ENCODE measurements at regions not wholly inside any gene's neighbourhood (a gene's known extent, or its start where the extent isn't known, plus 50 kb on each side); places are given as distances from the start of the nearest gene placed in this dataset.
"Not testable (repeated sequence)": the region's sequence is repeated elsewhere in the genome, so short reads cannot be mapped to it uniquely, and the experiment has no call there.

DNA sequence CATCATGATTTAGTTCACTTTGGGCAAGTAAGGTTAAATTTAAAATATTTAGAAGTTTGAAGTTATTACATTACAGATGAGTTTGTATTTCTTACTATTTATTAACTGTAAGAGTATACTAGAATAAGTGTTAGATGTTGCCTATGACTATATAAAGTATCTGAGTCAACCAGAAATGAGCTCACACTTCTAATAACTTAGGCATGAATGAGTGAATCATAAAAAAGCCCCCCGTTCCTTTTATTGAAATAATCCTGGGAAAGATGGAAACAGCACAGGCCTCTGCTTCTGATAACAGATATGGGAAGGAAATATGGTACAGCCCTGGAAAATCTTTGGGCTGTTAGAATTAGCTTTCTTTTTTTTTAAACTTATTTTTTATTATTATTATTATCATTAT lies 66.6 kb upstream of the TGFBR2 start:
- no peaks in the 10 kb centered on the region for H3K27me3 Mint-ChIP-seq (ENCODE audit: insufficient read depth, low read depth, poor library complexity)

DNA sequence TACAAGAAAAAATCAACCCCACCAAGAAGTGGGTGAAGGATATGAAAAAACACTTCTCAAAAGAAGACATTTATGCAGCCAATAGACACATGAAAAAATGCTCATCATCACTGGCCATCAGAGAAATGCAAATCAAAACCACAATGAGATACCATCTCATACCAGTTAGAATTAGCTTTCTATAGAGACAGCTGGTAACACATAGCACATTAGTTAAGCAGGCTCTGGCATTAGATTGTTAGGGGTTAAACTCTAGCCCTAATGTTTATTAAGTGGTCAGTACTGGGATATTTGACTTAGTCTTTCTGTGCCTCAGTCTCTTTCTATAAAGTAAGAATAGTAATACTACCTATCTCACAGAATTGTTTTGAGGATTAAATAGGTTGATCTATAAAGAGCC lies 65.2 kb upstream of the TGFBR2 start:
- ATAC-seq; H3K27ac ChIP-seq (ENCODE audit: low read depth); H3K27me3 Mint-ChIP-seq (ENCODE audit: insufficient read depth, low read depth, poor library complexity); H3K4me3 Mint-ChIP-seq; H3K9me3 Mint-ChIP-seq; H3K4me1 ChIP-seq (ENCODE audit: insufficient read depth); H4K20me1 ChIP-seq (replicated peaks; ENCODE audit: insufficient read depth); H3K36me3 Mint-ChIP-seq (ENCODE audit: low read depth); H3K79me2 ChIP-seq (replicated peaks; ENCODE audit: insufficient read depth); H3F3A ChIP-seq (replicated peaks; ENCODE audit: low read depth); H3K36me3 ChIP-seq (ENCODE audit: insufficient read depth); H2AFZ ChIP-seq; H3K27me3 ChIP-seq (ENCODE audit: insufficient read depth); H3K27ac Mint-ChIP-seq; DNase-seq (ENCODE audit: low spot score); H3K4me3 ChIP-seq; H3K4me1 Mint-ChIP-seq; H3K4me2 ChIP-seq: not testable (repeated sequence)
- peaks cover 14% of the 10 kb centered on the region for H3K9me2 ChIP-seq (ENCODE audit: insufficient read depth)

More for the DNA sequence above, 66.6 kb upstream of the TGFBR2 start:
- peaks cover 7% of the 10 kb centered on the region; the same call in 2 of the 3 replicates for H3K9me3 Mint-ChIP-seq
- no peaks in the 10 kb centered on the region for H3F3A ChIP-seq (replicated peaks; ENCODE audit: low read depth)
- H2AFZ ChIP-seq, result no peak overlapping the region
- H3K27ac Mint-ChIP-seq, result no peak overlapping the region
- ATAC-seq, result no peak
- peaks cover 12% of the 10 kb centered on the region for H3K9me2 ChIP-seq (ENCODE audit: insufficient read depth)
- H3K27ac ChIP-seq (ENCODE audit: low read depth), result no peak overlapping the region
- no peaks in the 10 kb centered on the region for H3K27me3 ChIP-seq (ENCODE audit: insufficient read depth)
- H3K4me2 ChIP-seq, result no peak overlapping the region
- no peaks in the 10 kb centered on the region for H3K36me3 ChIP-seq (ENCODE audit: insufficient read depth)
- H4K20me1 ChIP-seq (replicated peaks; ENCODE audit: insufficient read depth), result no peaks in the 10 kb centered on the region
- H3K36me3 Mint-ChIP-seq (ENCODE audit: low read depth), result peaks cover 10% of the 10 kb centered on the region; the same call in 1 of the 3 replicates
- no peak for DNase-seq (ENCODE audit: low spot score)
- no peak overlapping the region for H3K4me3 Mint-ChIP-seq
- H3K79me2 ChIP-seq (replicated peaks; ENCODE audit: insufficient read depth), result no peaks in the 10 kb centered on the region
- 0 out of 2 replicates have a peak, but pooled peaks cover 4% of the 10 kb centered on the region for H3K4me1 ChIP-seq (ENCODE audit: insufficient read depth)
- TF ChIP-seq JUNB (IDR thresholded peaks at IDR 0.05; ENCODE audit: unreplicated experiment) (no peak), EZH2 (IDR thresholded peaks at IDR 0.05; ENCODE audit: low read depth, unreplicated experiment) (no peak), POLR2AphosphoS5 (IDR thresholded peaks at IDR 0.05; ENCODE audit: low read depth) (no peak), STAT1 (IDR thresholded peaks at IDR 0.05; ENCODE audit: unreplicated experiment) (no peak), ZNF331 (CRISPR knock-in tag; IDR thresholded peaks at IDR 0.05; ENCODE audit: low read depth) (no peak)
- TF ChIP-seq, protein P1, sequence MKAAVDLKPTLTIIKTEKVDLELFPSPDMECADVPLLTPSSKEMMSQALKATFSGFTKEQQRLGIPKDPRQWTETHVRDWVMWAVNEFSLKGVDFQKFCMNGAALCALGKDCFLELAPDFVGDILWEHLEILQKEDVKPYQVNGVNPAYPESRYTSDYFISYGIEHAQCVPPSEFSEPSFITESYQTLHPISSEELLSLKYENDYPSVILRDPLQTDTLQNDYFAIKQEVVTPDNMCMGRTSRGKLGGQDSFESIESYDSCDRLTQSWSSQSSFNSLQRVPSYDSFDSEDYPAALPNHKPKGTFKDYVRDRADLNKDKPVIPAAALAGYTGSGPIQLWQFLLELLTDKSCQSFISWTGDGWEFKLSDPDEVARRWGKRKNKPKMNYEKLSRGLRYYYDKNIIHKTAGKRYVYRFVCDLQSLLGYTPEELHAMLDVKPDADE (IDR thresholded peaks at IDR 0.05), result no peak
- TF ChIP-seq, protein P2, sequence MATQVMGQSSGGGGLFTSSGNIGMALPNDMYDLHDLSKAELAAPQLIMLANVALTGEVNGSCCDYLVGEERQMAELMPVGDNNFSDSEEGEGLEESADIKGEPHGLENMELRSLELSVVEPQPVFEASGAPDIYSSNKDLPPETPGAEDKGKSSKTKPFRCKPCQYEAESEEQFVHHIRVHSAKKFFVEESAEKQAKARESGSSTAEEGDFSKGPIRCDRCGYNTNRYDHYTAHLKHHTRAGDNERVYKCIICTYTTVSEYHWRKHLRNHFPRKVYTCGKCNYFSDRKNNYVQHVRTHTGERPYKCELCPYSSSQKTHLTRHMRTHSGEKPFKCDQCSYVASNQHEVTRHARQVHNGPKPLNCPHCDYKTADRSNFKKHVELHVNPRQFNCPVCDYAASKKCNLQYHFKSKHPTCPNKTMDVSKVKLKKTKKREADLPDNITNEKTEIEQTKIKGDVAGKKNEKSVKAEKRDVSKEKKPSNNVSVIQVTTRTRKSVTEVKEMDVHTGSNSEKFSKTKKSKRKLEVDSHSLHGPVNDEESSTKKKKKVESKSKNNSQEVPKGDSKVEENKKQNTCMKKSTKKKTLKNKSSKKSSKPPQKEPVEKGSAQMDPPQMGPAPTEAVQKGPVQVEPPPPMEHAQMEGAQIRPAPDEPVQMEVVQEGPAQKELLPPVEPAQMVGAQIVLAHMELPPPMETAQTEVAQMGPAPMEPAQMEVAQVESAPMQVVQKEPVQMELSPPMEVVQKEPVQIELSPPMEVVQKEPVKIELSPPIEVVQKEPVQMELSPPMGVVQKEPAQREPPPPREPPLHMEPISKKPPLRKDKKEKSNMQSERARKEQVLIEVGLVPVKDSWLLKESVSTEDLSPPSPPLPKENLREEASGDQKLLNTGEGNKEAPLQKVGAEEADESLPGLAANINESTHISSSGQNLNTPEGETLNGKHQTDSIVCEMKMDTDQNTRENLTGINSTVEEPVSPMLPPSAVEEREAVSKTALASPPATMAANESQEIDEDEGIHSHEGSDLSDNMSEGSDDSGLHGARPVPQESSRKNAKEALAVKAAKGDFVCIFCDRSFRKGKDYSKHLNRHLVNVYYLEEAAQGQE (IDR thresholded peaks at IDR 0.05; ENCODE audit: unreplicated experiment), result no peak
- TF ChIP-seq, protein P3, sequence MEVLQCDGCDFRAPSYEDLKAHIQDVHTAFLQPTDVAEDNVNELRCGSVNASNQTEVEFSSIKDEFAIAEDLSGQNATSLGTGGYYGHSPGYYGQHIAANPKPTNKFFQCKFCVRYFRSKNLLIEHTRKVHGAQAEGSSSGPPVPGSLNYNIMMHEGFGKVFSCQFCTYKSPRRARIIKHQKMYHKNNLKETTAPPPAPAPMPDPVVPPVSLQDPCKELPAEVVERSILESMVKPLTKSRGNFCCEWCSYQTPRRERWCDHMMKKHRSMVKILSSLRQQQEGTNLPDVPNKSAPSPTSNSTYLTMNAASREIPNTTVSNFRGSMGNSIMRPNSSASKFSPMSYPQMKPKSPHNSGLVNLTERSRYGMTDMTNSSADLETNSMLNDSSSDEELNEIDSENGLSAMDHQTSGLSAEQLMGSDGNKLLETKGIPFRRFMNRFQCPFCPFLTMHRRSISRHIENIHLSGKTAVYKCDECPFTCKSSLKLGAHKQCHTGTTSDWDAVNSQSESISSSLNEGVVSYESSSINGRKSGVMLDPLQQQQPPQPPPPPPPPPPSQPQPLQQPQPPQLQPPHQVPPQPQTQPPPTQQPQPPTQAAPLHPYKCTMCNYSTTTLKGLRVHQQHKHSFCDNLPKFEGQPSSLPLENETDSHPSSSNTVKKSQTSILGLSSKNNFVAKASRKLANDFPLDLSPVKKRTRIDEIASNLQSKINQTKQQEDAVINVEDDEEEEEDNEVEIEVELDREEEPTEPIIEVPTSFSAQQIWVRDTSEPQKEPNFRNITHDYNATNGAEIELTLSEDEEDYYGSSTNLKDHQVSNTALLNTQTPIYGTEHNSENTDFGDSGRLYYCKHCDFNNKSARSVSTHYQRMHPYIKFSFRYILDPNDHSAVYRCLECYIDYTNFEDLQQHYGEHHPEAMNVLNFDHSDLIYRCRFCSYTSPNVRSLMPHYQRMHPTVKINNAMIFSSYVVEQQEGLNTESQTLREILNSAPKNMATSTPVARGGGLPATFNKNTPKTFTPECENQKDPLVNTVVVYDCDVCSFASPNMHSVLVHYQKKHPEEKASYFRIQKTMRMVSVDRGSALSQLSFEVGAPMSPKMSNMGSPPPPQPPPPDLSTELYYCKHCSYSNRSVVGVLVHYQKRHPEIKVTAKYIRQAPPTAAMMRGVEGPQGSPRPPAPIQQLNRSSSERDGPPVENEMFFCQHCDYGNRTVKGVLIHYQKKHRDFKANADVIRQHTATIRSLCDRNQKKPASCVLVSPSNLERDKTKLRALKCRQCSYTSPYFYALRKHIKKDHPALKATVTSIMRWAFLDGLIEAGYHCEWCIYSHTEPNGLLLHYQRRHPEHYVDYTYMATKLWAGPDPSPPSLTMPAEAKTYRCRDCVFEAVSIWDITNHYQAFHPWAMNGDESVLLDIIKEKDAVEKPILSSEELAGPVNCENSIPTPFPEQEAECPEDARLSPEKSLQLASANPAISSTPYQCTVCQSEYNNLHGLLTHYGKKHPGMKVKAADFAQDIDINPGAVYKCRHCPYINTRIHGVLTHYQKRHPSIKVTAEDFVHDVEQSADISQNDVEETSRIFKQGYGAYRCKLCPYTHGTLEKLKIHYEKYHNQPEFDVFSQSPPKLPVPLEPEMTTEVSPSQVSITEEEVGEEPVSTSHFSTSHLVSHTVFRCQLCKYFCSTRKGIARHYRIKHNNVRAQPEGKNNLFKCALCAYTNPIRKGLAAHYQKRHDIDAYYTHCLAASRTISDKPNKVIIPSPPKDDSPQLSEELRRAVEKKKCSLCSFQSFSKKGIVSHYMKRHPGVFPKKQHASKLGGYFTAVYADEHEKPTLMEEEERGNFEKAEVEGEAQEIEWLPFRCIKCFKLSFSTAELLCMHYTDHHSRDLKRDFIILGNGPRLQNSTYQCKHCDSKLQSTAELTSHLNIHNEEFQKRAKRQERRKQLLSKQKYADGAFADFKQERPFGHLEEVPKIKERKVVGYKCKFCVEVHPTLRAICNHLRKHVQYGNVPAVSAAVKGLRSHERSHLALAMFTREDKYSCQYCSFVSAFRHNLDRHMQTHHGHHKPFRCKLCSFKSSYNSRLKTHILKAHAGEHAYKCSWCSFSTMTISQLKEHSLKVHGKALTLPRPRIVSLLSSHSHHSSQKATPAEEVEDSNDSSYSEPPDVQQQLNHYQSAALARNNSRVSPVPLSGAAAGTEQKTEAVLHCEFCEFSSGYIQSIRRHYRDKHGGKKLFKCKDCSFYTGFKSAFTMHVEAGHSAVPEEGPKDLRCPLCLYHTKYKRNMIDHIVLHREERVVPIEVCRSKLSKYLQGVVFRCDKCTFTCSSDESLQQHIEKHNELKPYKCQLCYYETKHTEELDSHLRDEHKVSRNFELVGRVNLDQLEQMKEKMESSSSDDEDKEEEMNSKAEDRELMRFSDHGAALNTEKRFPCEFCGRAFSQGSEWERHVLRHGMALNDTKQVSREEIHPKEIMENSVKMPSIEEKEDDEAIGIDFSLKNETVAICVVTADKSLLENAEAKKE (CRISPR knock-in tag; IDR thresholded peaks at IDR 0.05), result no peak
- peaks cover 3% of the 10 kb centered on the region for H3K4me1 Mint-ChIP-seq
- no peak overlapping the region for H3K4me3 ChIP-seq

Data from GM23338 (cell line).